ENCODE measurements at regions not wholly inside any gene's neighbourhood (a gene's known extent, or its start where the extent isn't known, plus 50 kb on each side); places are given as distances from the start of the nearest gene placed in this dataset.
A peak's percentile ranks its signal among the peaks of the same experiment; 100 is the strongest.

- Histone ChIP-seq H2AFZ (ENCODE audit: low read length) (peak overlapping the region; percentile 61; the same call in 1 of the 2 replicates), H3K9me3 (ENCODE audit: low read length) (no peaks in the 10 kb centered on the region), H3K4me1 (ENCODE audit: insufficient read depth, low read length, poor library complexity, severe bottlenecking) (peaks cover 22% of the 10 kb centered on the region), H3K36me3 (ENCODE audit: insufficient read depth, low read length) (no peaks in the 10 kb centered on the region), H4K20me1 (ENCODE audit: insufficient read depth, low read length) (no peaks in the 10 kb centered on the region), H3K4me2 (ENCODE audit: low read length) (peak overlapping the region; percentile 56), H3K79me2 (ENCODE audit: insufficient read depth, low read depth, low read length) (no peaks in the 10 kb centered on the region), H3K4me3 (ENCODE audit: low read depth, low read length, poor library complexity, severe bottlenecking) (peak overlapping the region; percentile 10), H3K27ac (ENCODE audit: low read depth, low read length, poor library complexity, severe bottlenecking) (peak overlapping the region; percentile 57), H3K9me2 (ENCODE audit: insufficient read depth, low read length) (no peaks in the 10 kb centered on the region)
- BruUV-seq (replicated peaks): no TSS peak
- no peak for DNase-seq (ENCODE audit: low spot score)
- ChIA-PET POLR2A (interaction anchor here (0.6 to 4.7 kb wide), 12 partner anchors 10 to 298 kb away, joined by 3 to 31 read pairs (median 10); no protein-coding TSS in a partner anchor), CTCF (ENCODE audit: unreplicated experiment) (interaction anchor here (0.8 to 2.5 kb wide), 5 partner anchors 10 to 27 kb away, joined by 3 to 10 read pairs (median 4); no protein-coding TSS in a partner anchor)
- intact Hi-C loops (cut with micrococcal nuclease; ENCODE audit: unreplicated experiment): no loop called here
- TF ChIP-seq CTCF (conservative IDR thresholded peaks at IDR 0.05; ENCODE audit: low read length): no peak
- TF ChIP-seq EZH2phosphoT487 (IDR thresholded peaks at IDR 0.05; ENCODE audit: borderline replicate concordance, low read depth, low read length): no peak
Observed at GRCh38 chr2:30310371-30310770, 79.0 kb downstream of the LBH start.

DNA sequence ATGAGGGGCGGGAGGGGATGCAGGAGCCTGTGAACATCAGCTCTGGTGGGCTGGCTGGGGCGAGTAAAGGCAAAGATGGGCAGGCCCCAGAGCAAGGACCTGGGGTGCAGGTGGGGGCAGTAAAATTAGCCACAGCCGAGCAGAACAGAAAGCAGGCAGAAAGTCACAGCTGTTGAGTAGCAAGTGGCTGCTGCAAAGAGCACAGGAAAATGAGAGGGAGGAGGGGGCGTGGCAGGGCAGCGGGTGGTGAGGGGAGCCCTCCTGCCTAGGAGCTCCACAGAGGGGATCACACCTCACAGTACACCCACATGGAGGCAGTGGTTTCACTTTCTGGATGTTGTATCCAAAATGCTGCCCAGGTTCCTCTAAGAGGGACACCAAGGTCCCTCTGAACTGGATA is 79.6 kb downstream of the LBH start:
- H4K20me1 ChIP-seq (ENCODE audit: insufficient read depth, low read length): no peaks in the 10 kb centered on the region
- peak overlapping the region; percentile 57 for H3K27ac ChIP-seq (ENCODE audit: low read depth, low read length, poor library complexity, severe bottlenecking)
- no peaks in the 10 kb centered on the region for H3K9me3 ChIP-seq (ENCODE audit: low read length)
- H3K4me3 ChIP-seq (ENCODE audit: low read depth, low read length, poor library complexity, severe bottlenecking): peak overlapping the region; percentile 10
- intact Hi-C loops (cut with micrococcal nuclease; ENCODE audit: unreplicated experiment): loop anchor here (1.0 kb wide), 2 partner anchors 24 to 26 kb away; no protein-coding TSS in a partner anchor
- H3K9me2 ChIP-seq (ENCODE audit: insufficient read depth, low read length): no peaks in the 10 kb centered on the region
- H2AFZ ChIP-seq (ENCODE audit: low read length): peak overlapping the region; percentile 61; the same call in 1 of the 2 replicates
- ChIA-PET CTCF (ENCODE audit: unreplicated experiment) (interaction anchor here (0.8 to 2.5 kb wide), 6 partner anchors 11 to 29 kb away, joined by 3 to 10 read pairs (median 4); no protein-coding TSS in a partner anchor), POLR2A (interaction anchor here (0.6 to 4.7 kb wide), 12 partner anchors 10 to 297 kb away, joined by 3 to 31 read pairs (median 10); no protein-coding TSS in a partner anchor)
- H3K4me2 ChIP-seq (ENCODE audit: low read length): peak overlapping the region; percentile 56
- H3K4me1 ChIP-seq (ENCODE audit: insufficient read depth, low read length, poor library complexity, severe bottlenecking): peaks cover 26% of the 10 kb centered on the region
- DNase-seq (ENCODE audit: low spot score): peak; percentile 82
- TF ChIP-seq EZH2phosphoT487 (IDR thresholded peaks at IDR 0.05; ENCODE audit: borderline replicate concordance, low read depth, low read length): no peak
- TF ChIP-seq CTCF (conservative IDR thresholded peaks at IDR 0.05; ENCODE audit: low read length): no peak
- H3K36me3 ChIP-seq (ENCODE audit: insufficient read depth, low read length): no peaks in the 10 kb centered on the region
- no peaks in the 10 kb centered on the region for H3K79me2 ChIP-seq (ENCODE audit: insufficient read depth, low read depth, low read length)
- no TSS peak for BruUV-seq (replicated peaks)

GRCh38 chr2:30311711-30312110 is 80.4 kb downstream of the LBH start:
- DNase-seq (ENCODE audit: low spot score): no peak
- Histone ChIP-seq H3K79me2 (ENCODE audit: insufficient read depth, low read depth, low read length) (no peaks in the 10 kb centered on the region), H3K9me2 (ENCODE audit: insufficient read depth, low read length) (no peaks in the 10 kb centered on the region), H3K27ac (ENCODE audit: low read depth, low read length, poor library complexity, severe bottlenecking) (peak overlapping the region; percentile 57), H3K4me1 (ENCODE audit: insufficient read depth, low read length, poor library complexity, severe bottlenecking) (peaks cover 26% of the 10 kb centered on the region), H3K4me2 (ENCODE audit: low read length) (0 out of 2 replicates have a peak overlapping the region, but pooled peaks have one; percentile 56), H3K4me3 (ENCODE audit: low read depth, low read length, poor library complexity, severe bottlenecking) (no peak overlapping the region), H4K20me1 (ENCODE audit: insufficient read depth, low read length) (no peaks in the 10 kb centered on the region), H2AFZ (ENCODE audit: low read length) (peak overlapping the region; percentile 61; the same call in 1 of the 2 replicates), H3K9me3 (ENCODE audit: low read length) (no peaks in the 10 kb centered on the region), H3K36me3 (ENCODE audit: insufficient read depth, low read length) (no peaks in the 10 kb centered on the region)
- ChIA-PET CTCF (ENCODE audit: unreplicated experiment) (interaction anchor here (0.9 to 2.5 kb wide), 3 partner anchors 14 to 30 kb away, joined by 4 to 6 read pairs (median 4); no protein-coding TSS in a partner anchor), POLR2A (interaction anchor here (1.1 to 4.7 kb wide), 7 partner anchors 12 to 43 kb away, joined by 3 to 31 read pairs (median 10); no protein-coding TSS in a partner anchor)
- TF ChIP-seq EZH2phosphoT487 (IDR thresholded peaks at IDR 0.05; ENCODE audit: borderline replicate concordance, low read depth, low read length) (no peak), CTCF (conservative IDR thresholded peaks at IDR 0.05; ENCODE audit: low read length) (no peak)
- BruUV-seq (replicated peaks): no TSS peak
- intact Hi-C loops (cut with micrococcal nuclease; ENCODE audit: unreplicated experiment): loop anchor here (1.0 kb wide), 2 partner anchors 24 to 26 kb away; no protein-coding TSS in a partner anchor
